ENCODE measurements at regions not wholly inside any gene's neighbourhood (a gene's known extent, or its start where the extent isn't known, plus 50 kb on each side); places are given as distances from the start of the nearest gene placed in this dataset.

GRCh38 chr19:29395111-29395733 lies 130.6 kb upstream of the VSTM2B start:
- DNase-seq (ENCODE audit: low spot score) = no peak

GRCh38 chr19:29395734-29396414 lies 129.9 kb upstream of the VSTM2B start:
- DNase-seq (ENCODE audit: low spot score) = no peak

- no peak for DNase-seq (ENCODE audit: low spot score)
These were observed 128.9 kb upstream of the VSTM2B start for GRCh38 chr19:29396925-29397324.

GRCh38 chr19:29397748-29398147 lies 128.0 kb upstream of the VSTM2B start:
- no peak for DNase-seq (ENCODE audit: low spot score)

- no peak for DNase-seq (ENCODE audit: low spot score)
These were observed 126.0 kb upstream of the VSTM2B start for GRCh38 chr19:29399804-29400203.

GRCh38 chr19:29400917-29401711 lies 124.7 kb upstream of the VSTM2B start:
- DNase-seq (ENCODE audit: low spot score) = no peak

GRCh38 chr19:29401712-29402421 lies 123.9 kb upstream of the VSTM2B start:
- DNase-seq (ENCODE audit: low spot score) = no peak

- no peak for DNase-seq (ENCODE audit: low spot score)
These were observed 123.2 kb upstream of the VSTM2B start for GRCh38 chr19:29402563-29402962.

GRCh38 chr19:29404015-29404414 lies 121.8 kb upstream of the VSTM2B start:
- DNase-seq (ENCODE audit: low spot score) = no peak

- no peak for DNase-seq (ENCODE audit: low spot score)
These were observed 120.7 kb upstream of the VSTM2B start for GRCh38 chr19:29404951-29405727.

- DNase-seq (ENCODE audit: low spot score) = no peak
These were observed 120.1 kb upstream of the VSTM2B start for GRCh38 chr19:29405728-29405995.

- no peak for DNase-seq (ENCODE audit: low spot score)
These were observed 116.5 kb upstream of the VSTM2B start for GRCh38 chr19:29409076-29409862.

GRCh38 chr19:29410601-29411000 lies 115.2 kb upstream of the VSTM2B start:
- no peak for DNase-seq (ENCODE audit: low spot score)

GRCh38 chr19:29411113-29411581 lies 114.6 kb upstream of the VSTM2B start:
- no peak for DNase-seq (ENCODE audit: low spot score)

GRCh38 chr19:29413435-29413834 lies 112.4 kb upstream of the VSTM2B start:
- no peak for DNase-seq (ENCODE audit: low spot score)

- no peak for DNase-seq (ENCODE audit: low spot score)
These were observed 110.3 kb upstream of the VSTM2B start for GRCh38 chr19:29415507-29415906.

- no peak for DNase-seq (ENCODE audit: low spot score)
These were observed 108.7 kb upstream of the VSTM2B start for GRCh38 chr19:29417048-29417447.

GRCh38 chr19:29418201-29418600 lies 107.6 kb upstream of the VSTM2B start:
- no peak for DNase-seq (ENCODE audit: low spot score)

GRCh38 chr19:29420065-29420464 lies 105.7 kb upstream of the VSTM2B start:
- no peak for DNase-seq (ENCODE audit: low spot score)

GRCh38 chr19:29420482-29421195 lies 105.2 kb upstream of the VSTM2B start:
- DNase-seq (ENCODE audit: low spot score) = no peak

Data from mesenteric fat pad (tissue), 1 donor.